H1 (cell line): ENCODE measurements at regions not wholly inside any gene's neighbourhood (a gene's known extent, or its start where the extent isn't known, plus 50 kb on each side); places are given as distances from the start of the nearest gene placed in this dataset.

Source experiments
- CTCF ChIA-PET: fragments of 300-600 bp; sonication (Branson Sonifier 250); formaldehyde crosslinking; loops from one replicate; lab custom pipeline; 2021; ENCODE audit not compliant: partially characterized antibody; lab: Charles Lee
- POLR2A ChIA-PET: fragments of 300-600 bp; sonication (Branson Sonifier 250); formaldehyde crosslinking; loops from one replicate; lab custom pipeline; 2021; ENCODE audit warnings: inconsistent platforms; ENCODE audit not compliant: partially characterized antibody; lab: Charles Lee
- DNase-seq, 2 experiments: peaks; one replicate each; pipeline versions ENCODE4 v3.0.0 to v3.0.0-alpha.2; 2010 to 2022; ENCODE audit warnings: low spot score in 2 of 2, low read depth in 1 of 2, mixed read lengths in 1 of 2
- FAIRE-seq: peaks from 2 replicates; lab custom pipeline; 2011; peaks lifted over from hg19 to GRCh38; lab: Jason Lieb, UNC
- H2AFZ ChIP-seq: 2 replicates; pipeline ENCODE4 v1.8.1; 2012; ENCODE audit warnings: low read length, inconsistent platforms
- H2AK5ac ChIP-seq: 2 replicates; pipeline ENCODE4 v1.6.1; 2013; ENCODE audit warnings: low read depth, low read length
- H2BK120ac ChIP-seq: replicated peaks from 2 replicates; pipeline ENCODE3; 2013; ENCODE audit warnings: low read depth, low read length, inconsistent platforms
- H2BK12ac ChIP-seq: 2 replicates; pipeline ENCODE4 v1.6.1; 2013; ENCODE audit warnings: low read depth, low read length
- H2BK15ac ChIP-seq: 2 replicates; pipeline ENCODE4 v1.6.1; 2013; ENCODE audit warnings: low read length
- H2BK20ac ChIP-seq: 2 replicates; pipeline ENCODE4 v1.6.1; 2013; ENCODE audit warnings: low read length
- H2BK5ac ChIP-seq: 2 replicates; pipeline ENCODE4 v1.6.1; 2013; ENCODE audit warnings: low read depth, low read length
- H3K14ac ChIP-seq: 2 replicates; pipeline ENCODE4 v1.6.1; 2013; ENCODE audit warnings: inconsistent platforms; ENCODE audit not compliant: insufficient read length
- H3K18ac ChIP-seq: 2 replicates; pipeline ENCODE4 v1.6.1; 2013; ENCODE audit warnings: low read length; ENCODE audit errors: extremely low read depth
- H3K23ac ChIP-seq: 2 replicates; pipeline ENCODE4 v1.6.1; 2013; ENCODE audit warnings: inconsistent platforms; ENCODE audit not compliant: insufficient read length
- H3K23me2 ChIP-seq: 2 replicates; pipeline ENCODE4 v1.6.1; 2013; ENCODE audit warnings: low read depth, low read length
- H3K27ac ChIP-seq: 2 replicates; pipeline ENCODE4 v1.6.1; 2011; ENCODE audit warnings: low read depth, low read length, inconsistent platforms
- H3K27me3 ChIP-seq, 4 experiments: replicated peaks in 1 of 4; 1 replicate in 1 of 4; 2 replicates in 3 of 4; pipeline versions ENCODE4 v1.6.1 to v1.8.1; 2011 to 2013; ENCODE audit warnings: low read length in 3 of 4, mild to moderate bottlenecking in 3 of 4, inconsistent platforms in 2 of 4, mixed read lengths in 2 of 4, moderate library complexity in 1 of 4; ENCODE audit not compliant: control insufficient read depth in 3 of 4, insufficient read depth in 3 of 4; ENCODE audit errors: extremely low read depth in 1 of 4
- H3K36me3 ChIP-seq, 4 experiments: 2 replicates each; pipeline versions ENCODE4 v1.6.1 to v1.8.1; 2011 to 2013; ENCODE audit warnings: mild to moderate bottlenecking in 4 of 4, low read length in 3 of 4, moderate library complexity in 2 of 4, control low read depth in 1 of 4, inconsistent platforms in 1 of 4; ENCODE audit not compliant: insufficient read depth in 4 of 4, control insufficient read depth in 2 of 4
- H3K4ac ChIP-seq: replicated peaks from 2 replicates; pipeline ENCODE3; 2013; ENCODE audit warnings: low read length, low read depth, mixed read lengths, inconsistent platforms; ENCODE audit not compliant: insufficient read length
- H3K4me1 ChIP-seq, 4 experiments: replicated peaks in 1 of 4; 1 replicate in 1 of 4; 2 replicates in 3 of 4; pipeline versions ENCODE4 v1.6.1 to v1.8.1; 2011 to 2013; ENCODE audit warnings: low read length in 3 of 4, inconsistent platforms in 2 of 4, mixed read lengths in 1 of 4; ENCODE audit not compliant: insufficient read depth in 4 of 4, control insufficient read depth in 3 of 4
- H3K4me2 ChIP-seq, 2 experiments: 2 replicates each; pipeline versions ENCODE4 v1.6.1 to v1.8.1; 2011 to 2013; ENCODE audit warnings: low read depth in 2 of 2, low read length in 2 of 2, control low read depth in 1 of 2, inconsistent platforms in 1 of 2, mild to moderate bottlenecking in 1 of 2; ENCODE audit not compliant: insufficient read depth in 1 of 2
- H3K4me3 ChIP-seq, 4 experiments: fragments of 200-600, 300-600 bp in 1 of 4; sonication (generic), shearing (Covaris generic), sonication (Bioruptor Twin) in 1 of 4; 2 replicates each; pipeline versions ENCODE4 v1.5.1 to v1.8.1; 2011 to 2016; ENCODE audit warnings: low read length in 4 of 4, low read depth in 3 of 4, control low read depth in 2 of 4, inconsistent platforms in 2 of 4, mild to moderate bottlenecking in 2 of 4, mixed read lengths in 1 of 4, moderate library complexity in 1 of 4; ENCODE audit not compliant: insufficient read depth in 2 of 4; ENCODE audit errors: extremely low read depth in 1 of 4
- H3K56ac ChIP-seq: replicated peaks from 2 replicates; pipeline ENCODE3; 2013; ENCODE audit warnings: low read depth, mild to moderate bottlenecking, mixed read lengths, low read length, inconsistent platforms; ENCODE audit not compliant: insufficient read length
- H3K79me1 ChIP-seq: 2 replicates; pipeline ENCODE4 v1.6.1; 2013; ENCODE audit warnings: low read depth, low read length, control low read depth
- H3K79me2 ChIP-seq, 2 experiments: 2 replicates each; pipeline versions ENCODE4 v1.6.1 to v1.8.1; 2012 to 2013; ENCODE audit warnings: low read length in 2 of 2, mild to moderate bottlenecking in 2 of 2, inconsistent platforms in 1 of 2; ENCODE audit not compliant: insufficient read depth in 2 of 2, control insufficient read depth in 1 of 2
- H3K9ac ChIP-seq, 4 experiments: replicated peaks in 1 of 4; 1 replicate in 1 of 4; 2 replicates in 3 of 4; pipeline versions ENCODE4 v1.6.1 to v1.8.1; 2011 to 2013; ENCODE audit warnings: low read depth in 3 of 4, low read length in 3 of 4, control low read depth in 2 of 4, mild to moderate bottlenecking in 2 of 4, moderate library complexity in 2 of 4, inconsistent platforms in 1 of 4; ENCODE audit errors: extremely low read depth in 1 of 4
- H3K9me3 ChIP-seq, 2 experiments: 2 replicates each; pipeline versions ENCODE4 v1.6.1 to v1.8.1; 2012 to 2013; ENCODE audit warnings: mild to moderate bottlenecking in 2 of 2, moderate library complexity in 2 of 2, control low read depth in 1 of 2, inconsistent platforms in 1 of 2, low read depth in 1 of 2, low read length in 1 of 2, mixed read lengths in 1 of 2; ENCODE audit not compliant: insufficient read depth in 2 of 2
- H4K20me1 ChIP-seq, 2 experiments: replicated peaks in 1 of 2; 2 replicates each; pipeline versions ENCODE3 to v1.8.1; 2011 to 2013; ENCODE audit warnings: inconsistent platforms in 2 of 2, low read length in 2 of 2, mild to moderate bottlenecking in 1 of 2; ENCODE audit not compliant: insufficient read depth in 2 of 2, control insufficient read depth in 1 of 2
- H4K5ac ChIP-seq: 2 replicates; pipeline ENCODE4 v1.6.1; 2013; ENCODE audit warnings: low read length, low read depth, mixed read lengths, inconsistent platforms; ENCODE audit not compliant: insufficient read length
- H4K8ac ChIP-seq: 2 replicates; pipeline ENCODE4 v1.8.0; 2013; ENCODE audit warnings: mild to moderate bottlenecking, moderate library complexity, low read length, inconsistent platforms; ENCODE audit not compliant: insufficient read depth; ENCODE audit errors: extremely low read depth
- H4K91ac ChIP-seq: replicated peaks from 2 replicates; pipeline ENCODE3; 2013; ENCODE audit warnings: low read length, mixed read lengths, inconsistent platforms; ENCODE audit not compliant: insufficient read length
- BRCA1 ChIP-seq: IDR thresholded peaks from 2 replicates; pipeline ENCODE4 v1.6.1; 2012; ENCODE audit warnings: low read depth, low read length, improper control_type of control experiment
- CBX5 ChIP-seq: fragments of 300-800, 300-1000 bp; sonication (generic); IDR thresholded peaks from 2 replicates; pipeline ENCODE4 v1.7.1; 2016; ENCODE audit warnings: antibody characterized with exemption, low read length, low read depth
- CTCF ChIP-seq, 3 experiments: IDR thresholded peaks; 1 replicate in 2 of 3; 2 replicates in 1 of 3; pipeline versions ENCODE4 v1.5.1 to v1.6.1; 2011; ENCODE audit warnings: low read length in 3 of 3, mild to moderate bottlenecking in 3 of 3, inconsistent platforms in 2 of 3, low read depth in 1 of 3, moderate library complexity in 1 of 3; ENCODE audit not compliant: insufficient read depth in 1 of 3; ENCODE audit errors: control extremely low read depth in 1 of 3
- EGR1 ChIP-seq: IDR thresholded peaks from 2 replicates; pipeline ENCODE4 v1.6.1; 2011; ENCODE audit warnings: low read depth, low read length, borderline replicate concordance
- EZH2 ChIP-seq: fragments of 200-600 bp; sonication (generic); IDR thresholded peaks from 2 replicates; pipeline ENCODE4 v1.7.1; 2012; ENCODE audit warnings: low read depth, mild to moderate bottlenecking, moderate library complexity, low read length, inconsistent platforms; ENCODE audit not compliant: severe bottlenecking
- FOSL1 ChIP-seq: IDR thresholded peaks from 2 replicates; pipeline ENCODE4 v1.6.1; 2011; ENCODE audit warnings: mild to moderate bottlenecking, low read depth, low read length, moderate library complexity; ENCODE audit not compliant: insufficient read depth
- GABPA ChIP-seq: IDR thresholded peaks from 2 replicates; pipeline ENCODE4 v1.6.1; 2011; ENCODE audit warnings: mild to moderate bottlenecking, low read length, moderate library complexity, borderline replicate concordance; ENCODE audit not compliant: insufficient read depth
- JUND ChIP-seq: IDR thresholded peaks from 2 replicates; pipeline ENCODE4 v1.6.1; 2011; ENCODE audit warnings: mild to moderate bottlenecking, improper control_type of control experiment, low read length
- KDM4A ChIP-seq: IDR thresholded peaks from one replicate; pipeline ENCODE4 v1.7.1; 2012; ENCODE audit warnings: low read depth, mild to moderate bottlenecking, moderate library complexity, low read length, inconsistent platforms; ENCODE audit not compliant: severe bottlenecking
- RFX5 ChIP-seq: IDR thresholded peaks from 2 replicates; pipeline ENCODE4 v1.6.1; 2011; ENCODE audit warnings: low read depth, low read length, improper control_type of control experiment, borderline replicate concordance
- SIRT6 ChIP-seq: IDR thresholded peaks from one replicate; pipeline ENCODE4 v1.7.1; 2012; ENCODE audit warnings: low read length, inconsistent platforms
- SUZ12 ChIP-seq: fragments of 200-600 bp; sonication (generic); IDR thresholded peaks from 2 replicates; pipeline ENCODE4 v1.6.1; 2012; ENCODE audit warnings: mild to moderate bottlenecking, inconsistent platforms, low read length, moderate library complexity, mixed read lengths
- TF ChIP-seq, protein P1 (sequence below): IDR thresholded peaks from 2 replicates; pipeline ENCODE4 v1.6.1; 2011; ENCODE audit warnings: low read depth, mild to moderate bottlenecking, low read length; ENCODE audit not compliant: insufficient read depth

- Histone ChIP-seq H3K27me3 (no peaks in the 10 kb centered on the region), H2AK5ac (no peak overlapping the region), H2BK12ac (no peak overlapping the region), H2BK5ac (no peak overlapping the region), H3K79me1 (no peaks in the 10 kb centered on the region), H3K56ac (no peak overlapping the region), H3K23me2 (no peaks in the 10 kb centered on the region), H3K4me1 (peaks cover 0 to 5% (median 0%) of the 10 kb centered on the region in 4 experiments; a peak in 1 of 7 replicates)
- TF ChIP-seq EGR1: no peak
- TF ChIP-seq, protein P1, sequence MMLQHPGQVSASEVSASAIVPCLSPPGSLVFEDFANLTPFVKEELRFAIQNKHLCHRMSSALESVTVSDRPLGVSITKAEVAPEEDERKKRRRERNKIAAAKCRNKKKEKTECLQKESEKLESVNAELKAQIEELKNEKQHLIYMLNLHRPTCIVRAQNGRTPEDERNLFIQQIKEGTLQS: no peak
- TF ChIP-seq SUZ12: no peak
- no peak for TF ChIP-seq JUND
- TF ChIP-seq CTCF (IDR thresholded peaks at IDR 0.05; ENCODE audit: control extremely low read depth in 1 of 3, insufficient read depth in 1 of 3, low read depth in 1 of 3, low read length in 3 of 3): no peak
- TF ChIP-seq GABPA: no peak
- no peak for TF ChIP-seq BRCA1
- no peak for TF ChIP-seq KDM4A
- TF ChIP-seq CBX5: no peak
- no peak for TF ChIP-seq FOSL1
- TF ChIP-seq EZH2: no peak
- TF ChIP-seq RFX5: no peak
- TF ChIP-seq SIRT6: no peak
- TF ChIP-seq, all 59 proteins: peak for 0
- Histone ChIP-seq H3K4me2 (no peak overlapping the region), H4K20me1 (no peaks in the 10 kb centered on the region), H4K8ac (no peak overlapping the region), H2BK120ac (no peak overlapping the region), H3K9ac (no peak overlapping the region), H4K91ac (no peak overlapping the region), H3K9me3 (no peaks in the 10 kb centered on the region), H4K5ac (no peak overlapping the region), H3K36me3 (no peaks in the 10 kb centered on the region), H3K4ac (no peak overlapping the region), H2BK15ac (no peak overlapping the region), H2BK20ac (no peak overlapping the region), H2AFZ (no peak overlapping the region), H3K4me3 (no peak overlapping the region), H3K18ac (no peak overlapping the region), H3K27ac (no peak overlapping the region), H3K23ac (no peak overlapping the region), H3K14ac (no peak overlapping the region), H3K79me2 (no peaks in the 10 kb centered on the region)
- POLR2A ChIA-PET: no interaction called here
- FAIRE-seq (no peak), DNase-seq (no peak)
- CTCF ChIA-PET: interaction anchor here (1.0 to 1.5 kb wide), 4 partner anchors 11 to 149 kb away, joined by 3 to 4 read pairs (median 4); no protein-coding TSS in a partner anchor
Measured at GRCh38 chr3:167898091-167898490, 162.6 kb downstream of the SERPINI1 start.
